Skeletal muscle satellite cell (primary cell): ENCODE measurements at regions not wholly inside any gene's neighbourhood (a gene's known extent, or its start where the extent isn't known, plus 50 kb on each side); places are given as distances from the start of the nearest gene placed in this dataset.

ENCODE experiments used
- H3K27me3 ChIP-seq: 2 replicates; pipeline ENCODE4 v1.7.0; 2013; ENCODE audit warnings: low read length; ENCODE audit not compliant: control insufficient read depth, insufficient read depth
- H3K36me3 ChIP-seq: 2 replicates; pipeline ENCODE4 v1.7.0; 2013; ENCODE audit warnings: mild to moderate bottlenecking, control low read depth, low read length; ENCODE audit not compliant: insufficient read depth
- H3K4me1 ChIP-seq: 2 replicates; pipeline ENCODE4 v1.7.0; 2013; ENCODE audit warnings: low read length; ENCODE audit not compliant: control insufficient read depth, insufficient read depth
- H3K4me2 ChIP-seq: 2 replicates; pipeline ENCODE4 v1.7.0; 2013; ENCODE audit warnings: mild to moderate bottlenecking, low read length
- H3K4me3 ChIP-seq: 2 replicates; pipeline ENCODE4 v1.7.0; 2013; ENCODE audit warnings: low read length
- H3K9ac ChIP-seq: 2 replicates; pipeline ENCODE4 v1.7.0; 2013; ENCODE audit warnings: mild to moderate bottlenecking, low read depth, low read length, moderate library complexity
- H3K9me3 ChIP-seq: replicated peaks from 2 replicates; pipeline ENCODE4 v1.7.0; 2013; ENCODE audit warnings: mild to moderate bottlenecking, control low read depth, low read length

- no peak overlapping the region for H3K9ac ChIP-seq
- peaks cover 8% of the 10 kb centered on the region for H3K4me1 ChIP-seq
- H3K4me2 ChIP-seq = no peak overlapping the region
- no peaks in the 10 kb centered on the region for H3K27me3 ChIP-seq
- H3K4me3 ChIP-seq = no peak overlapping the region
- no peaks in the 10 kb centered on the region for H3K9me3 ChIP-seq
- H3K36me3 ChIP-seq = no peaks in the 10 kb centered on the region
Observed at GRCh38 chr10:10886861-10887531, 130.7 kb upstream of the CELF2 start.

- H3K4me3 ChIP-seq = no peak overlapping the region
- no peaks in the 10 kb centered on the region for H3K27me3 ChIP-seq
- no peaks in the 10 kb centered on the region for H3K36me3 ChIP-seq
- H3K4me1 ChIP-seq = peaks cover 8% of the 10 kb centered on the region
- no peak overlapping the region for H3K9ac ChIP-seq
- H3K4me2 ChIP-seq = peak overlapping the region; percentile 21
- no peaks in the 10 kb centered on the region for H3K9me3 ChIP-seq
Observed at GRCh38 chr10:10891124-10892082, 126.3 kb upstream of the CELF2 start.

GRCh38 chr10:10892290-10892875, 125.3 kb upstream of the CELF2 start:
- Histone ChIP-seq H3K9ac (no peak overlapping the region), H3K4me1 (peaks cover 8% of the 10 kb centered on the region), H3K36me3 (no peaks in the 10 kb centered on the region), H3K4me3 (no peak overlapping the region), H3K4me2 (no peak overlapping the region), H3K9me3 (no peaks in the 10 kb centered on the region), H3K27me3 (no peaks in the 10 kb centered on the region)

- Histone ChIP-seq H3K9ac (no peak overlapping the region), H3K27me3 (no peaks in the 10 kb centered on the region), H3K4me1 (no peaks in the 10 kb centered on the region), H3K36me3 (no peaks in the 10 kb centered on the region), H3K4me3 (no peak overlapping the region), H3K4me2 (no peak overlapping the region), H3K9me3 (no peaks in the 10 kb centered on the region)
Observed at GRCh38 chr10:10897400-10897799, 120.3 kb upstream of the CELF2 start.

GRCh38 chr10:10901906-10902305, 115.8 kb upstream of the CELF2 start:
- no peak overlapping the region for H3K4me3 ChIP-seq
- no peaks in the 10 kb centered on the region for H3K36me3 ChIP-seq
- no peaks in the 10 kb centered on the region for H3K4me1 ChIP-seq
- no peaks in the 10 kb centered on the region for H3K9me3 ChIP-seq
- H3K4me2 ChIP-seq = no peak overlapping the region
- no peak overlapping the region for H3K9ac ChIP-seq
- H3K27me3 ChIP-seq = no peaks in the 10 kb centered on the region

GRCh38 chr10:10902951-10903350, 114.7 kb upstream of the CELF2 start:
- H3K9ac ChIP-seq = no peak overlapping the region
- no peaks in the 10 kb centered on the region for H3K36me3 ChIP-seq
- no peaks in the 10 kb centered on the region for H3K4me1 ChIP-seq
- H3K4me2 ChIP-seq = no peak overlapping the region
- no peaks in the 10 kb centered on the region for H3K9me3 ChIP-seq
- H3K4me3 ChIP-seq = no peak overlapping the region
- H3K27me3 ChIP-seq = no peaks in the 10 kb centered on the region

- Histone ChIP-seq H3K9ac (no peak overlapping the region), H3K27me3 (no peaks in the 10 kb centered on the region), H3K36me3 (no peaks in the 10 kb centered on the region), H3K9me3 (no peaks in the 10 kb centered on the region), H3K4me3 (no peak overlapping the region), H3K4me2 (no peak overlapping the region), H3K4me1 (no peaks in the 10 kb centered on the region)
Observed at GRCh38 chr10:10903620-10904019, 114.1 kb upstream of the CELF2 start.

GRCh38 chr10:10910634-10911033, 107.0 kb upstream of the CELF2 start:
- H3K9ac ChIP-seq = no peak overlapping the region
- peaks cover 13% of the 10 kb centered on the region for H3K4me1 ChIP-seq
- no peaks in the 10 kb centered on the region for H3K36me3 ChIP-seq
- H3K4me2 ChIP-seq = peak overlapping the region; percentile 74
- no peaks in the 10 kb centered on the region for H3K27me3 ChIP-seq
- H3K9me3 ChIP-seq = no peaks in the 10 kb centered on the region
- no peak overlapping the region for H3K4me3 ChIP-seq

GRCh38 chr10:10911035-10911434, 106.6 kb upstream of the CELF2 start:
- Histone ChIP-seq H3K36me3 (no peaks in the 10 kb centered on the region), H3K9ac (peak overlapping the region; percentile 77), H3K9me3 (no peaks in the 10 kb centered on the region), H3K4me2 (peak overlapping the region; percentile 74), H3K4me3 (peak overlapping the region; percentile 45), H3K27me3 (no peaks in the 10 kb centered on the region), H3K4me1 (peaks cover 13% of the 10 kb centered on the region)

GRCh38 chr10:10911471-10911921, 106.2 kb upstream of the CELF2 start:
- Histone ChIP-seq H3K9ac (peak overlapping the region; percentile 77), H3K4me3 (peak overlapping the region; percentile 45), H3K4me2 (peak overlapping the region; percentile 74)

GRCh38 chr10:10914144-10914543, 103.5 kb upstream of the CELF2 start:
- no peak overlapping the region for H3K9ac ChIP-seq
- H3K36me3 ChIP-seq = no peaks in the 10 kb centered on the region
- H3K27me3 ChIP-seq = no peaks in the 10 kb centered on the region
- no peak overlapping the region for H3K4me2 ChIP-seq
- peaks cover 13% of the 10 kb centered on the region for H3K4me1 ChIP-seq
- H3K9me3 ChIP-seq = no peaks in the 10 kb centered on the region
- H3K4me3 ChIP-seq = no peak overlapping the region

More at GRCh38 chr10:10911471-10911921, 106.2 kb upstream of the CELF2 start:
- no peaks in the 10 kb centered on the region for H3K9me3 ChIP-seq
- H3K27me3 ChIP-seq = no peaks in the 10 kb centered on the region
- H3K36me3 ChIP-seq = no peaks in the 10 kb centered on the region
- H3K4me1 ChIP-seq = peaks cover 13% of the 10 kb centered on the region
